ENCODE measurements at regions not wholly inside any gene's neighbourhood (a gene's known extent, or its start where the extent isn't known, plus 50 kb on each side); places are given as distances from the start of the nearest gene placed in this dataset.

DNA sequence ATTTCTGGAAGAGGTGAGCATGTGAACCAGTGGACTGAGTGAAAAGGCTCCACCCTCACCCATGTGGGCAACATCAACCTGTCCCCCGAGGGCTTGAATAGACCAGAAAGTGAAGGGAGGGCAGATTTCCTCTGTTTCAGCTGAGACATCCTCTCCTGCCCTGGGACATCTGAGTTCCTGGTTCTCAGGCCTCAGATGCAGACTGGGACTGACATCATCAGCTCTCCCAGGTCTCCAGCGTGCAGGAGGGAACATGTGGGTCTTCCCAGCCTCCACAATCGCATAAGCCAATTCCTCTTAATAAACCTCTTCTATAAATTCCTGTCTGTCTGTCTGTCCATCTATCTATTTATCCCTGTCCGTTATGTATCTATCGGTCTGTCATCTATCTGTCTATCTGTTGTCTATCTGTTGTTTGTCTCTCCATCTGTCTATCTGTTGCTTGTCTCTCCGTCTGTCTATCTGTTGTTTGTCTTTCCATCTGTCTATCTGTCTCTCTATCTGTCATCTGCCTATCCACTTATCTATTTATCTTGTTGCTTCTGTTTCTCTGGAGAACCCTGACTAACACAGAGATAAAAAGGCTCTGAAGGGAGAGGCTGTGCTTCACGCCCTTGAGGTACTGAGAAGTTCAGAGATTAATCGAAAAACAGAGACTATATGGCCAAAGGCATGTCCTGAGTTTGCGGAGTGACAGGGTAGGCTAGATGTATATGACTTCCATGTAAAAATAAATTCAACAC lies 140.3 kb upstream of the PFKP start:
- TF ChIP-seq, protein P1, sequence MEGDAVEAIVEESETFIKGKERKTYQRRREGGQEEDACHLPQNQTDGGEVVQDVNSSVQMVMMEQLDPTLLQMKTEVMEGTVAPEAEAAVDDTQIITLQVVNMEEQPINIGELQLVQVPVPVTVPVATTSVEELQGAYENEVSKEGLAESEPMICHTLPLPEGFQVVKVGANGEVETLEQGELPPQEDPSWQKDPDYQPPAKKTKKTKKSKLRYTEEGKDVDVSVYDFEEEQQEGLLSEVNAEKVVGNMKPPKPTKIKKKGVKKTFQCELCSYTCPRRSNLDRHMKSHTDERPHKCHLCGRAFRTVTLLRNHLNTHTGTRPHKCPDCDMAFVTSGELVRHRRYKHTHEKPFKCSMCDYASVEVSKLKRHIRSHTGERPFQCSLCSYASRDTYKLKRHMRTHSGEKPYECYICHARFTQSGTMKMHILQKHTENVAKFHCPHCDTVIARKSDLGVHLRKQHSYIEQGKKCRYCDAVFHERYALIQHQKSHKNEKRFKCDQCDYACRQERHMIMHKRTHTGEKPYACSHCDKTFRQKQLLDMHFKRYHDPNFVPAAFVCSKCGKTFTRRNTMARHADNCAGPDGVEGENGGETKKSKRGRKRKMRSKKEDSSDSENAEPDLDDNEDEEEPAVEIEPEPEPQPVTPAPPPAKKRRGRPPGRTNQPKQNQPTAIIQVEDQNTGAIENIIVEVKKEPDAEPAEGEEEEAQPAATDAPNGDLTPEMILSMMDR (conservative IDR thresholded peaks at IDR 0.05; ENCODE audit: low read depth, low read length), result no peak
- no peak overlapping the region for H3K4me3 ChIP-seq (ENCODE audit: low read depth, low read length)

DNA sequence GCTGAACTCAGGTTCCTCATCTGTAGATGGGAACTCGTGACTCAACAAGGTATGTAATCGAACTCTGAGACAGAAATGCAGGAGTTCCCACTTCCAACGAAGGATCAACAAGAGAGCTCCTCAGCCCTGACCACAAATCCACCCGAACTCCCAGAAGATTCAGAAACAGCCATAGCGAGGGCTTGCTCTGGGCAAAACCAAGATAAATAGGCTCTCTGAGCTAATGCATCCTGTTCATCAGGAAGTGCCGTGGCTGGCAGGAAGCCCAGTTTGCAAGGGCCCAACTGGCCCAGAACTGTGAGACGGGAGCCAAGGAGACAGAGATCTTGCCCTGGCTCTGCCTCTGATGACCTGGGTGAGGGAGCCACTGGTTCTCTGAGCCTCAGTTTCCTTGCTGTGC lies 141.7 kb upstream of the PFKP start:
- TF ChIP-seq, protein P1 (conservative IDR thresholded peaks at IDR 0.05; ENCODE audit: low read depth, low read length), result no peak
- no peak overlapping the region for H3K4me3 ChIP-seq (ENCODE audit: low read depth, low read length)
- no peak for DNase-seq (ENCODE audit: low read depth)

More for the DNA sequence above, 140.3 kb upstream of the PFKP start:
- DNase-seq (ENCODE audit: low read depth), result no peak

- TF ChIP-seq, protein P1 (conservative IDR thresholded peaks at IDR 0.05; ENCODE audit: low read depth, low read length), result no peak
- DNase-seq (ENCODE audit: low read depth), result no peak
- H3K4me3 ChIP-seq (ENCODE audit: low read depth, low read length), result no peak overlapping the region
Observed at GRCh38 chr10:2924431-2924830, 142.9 kb upstream of the PFKP start.

- TF ChIP-seq, protein P1 (conservative IDR thresholded peaks at IDR 0.05; ENCODE audit: low read depth, low read length), result no peak
- H3K4me3 ChIP-seq (ENCODE audit: low read depth, low read length), result no peak overlapping the region
- DNase-seq (ENCODE audit: low read depth), result no peak
Observed at GRCh38 chr10:2921956-2922680, 145.2 kb upstream of the PFKP start.

DNA sequence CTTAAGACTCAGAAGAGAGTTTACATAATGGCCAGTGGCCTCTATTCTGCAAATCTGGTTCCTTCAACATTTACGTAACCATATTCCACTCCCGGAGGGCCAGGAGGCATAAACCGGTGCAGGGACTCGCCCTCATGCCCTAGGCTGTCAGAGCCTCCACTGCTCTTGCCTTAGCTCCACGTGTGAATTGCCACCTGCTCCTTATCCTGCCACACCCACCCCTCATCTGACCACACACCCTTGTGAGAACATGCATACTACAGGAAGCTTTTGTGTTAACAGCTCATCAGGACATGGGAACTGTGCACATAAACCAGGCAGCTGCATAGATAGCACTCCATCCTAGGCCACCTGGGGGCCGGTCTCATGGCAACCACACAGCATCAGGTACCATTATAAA lies 146.7 kb upstream of the PFKP start:
- H3K4me3 ChIP-seq (ENCODE audit: low read depth, low read length), result no peak overlapping the region
- DNase-seq (ENCODE audit: low read depth), result no peak
- TF ChIP-seq, protein P1 (conservative IDR thresholded peaks at IDR 0.05; ENCODE audit: low read depth, low read length), result no peak

DNA sequence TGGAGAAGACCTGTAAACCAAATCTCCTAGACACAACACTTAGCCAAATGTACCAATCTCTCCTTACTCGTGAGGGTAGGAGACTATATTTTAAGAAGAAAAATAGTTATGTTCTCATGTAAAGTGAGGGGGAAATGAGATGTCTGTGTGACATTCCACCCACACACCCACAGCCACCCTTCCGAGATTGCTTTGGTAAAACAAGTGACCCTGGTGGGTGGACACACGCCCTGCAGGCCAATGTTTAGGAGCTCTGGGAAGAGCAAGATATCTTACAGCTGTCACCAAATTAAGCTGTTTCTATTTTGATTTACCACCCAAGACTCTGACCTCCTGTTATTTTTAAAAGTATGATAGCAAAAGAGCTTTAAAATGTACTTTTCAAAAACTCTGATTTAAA lies 147.2 kb upstream of the PFKP start:
- H3K4me3 ChIP-seq (ENCODE audit: low read depth, low read length), result no peak overlapping the region
- DNase-seq (ENCODE audit: low read depth), result no peak
- TF ChIP-seq, protein P1 (conservative IDR thresholded peaks at IDR 0.05; ENCODE audit: low read depth, low read length), result no peak
